Neural cell (in vitro differentiated cells): ENCODE measurements at regions not wholly inside any gene's neighbourhood (a gene's known extent, or its start where the extent isn't known, plus 50 kb on each side); places are given as distances from the start of the nearest gene placed in this dataset.
"Not testable (repeated sequence)": the region's sequence is repeated elsewhere in the genome, so short reads cannot be mapped to it uniquely, and the experiment has no call there.

Experiments used
- H2AFZ ChIP-seq: fragments of 200-600, 300-800 bp; sonication (generic), shearing (Covaris generic); 2 replicates; pipeline ENCODE4 v1.6.0; 2014; ENCODE audit warnings: low read depth, mild to moderate bottlenecking, antibody characterized with exemption, low read length, moderate library complexity
- H3F3A ChIP-seq: fragments of 200-600 bp; shearing (Covaris generic); 2 replicates; pipeline ENCODE4 v1.6.1; 2016; ENCODE audit warnings: mild to moderate bottlenecking, moderate library complexity, mixed read lengths, antibody characterized with exemption, low read length; ENCODE audit not compliant: insufficient read depth, poor library complexity, severe bottlenecking
- H3K27ac ChIP-seq: fragments of 200-600, 300-800 bp; sonication (generic), shearing (Covaris generic); 2 replicates; pipeline ENCODE4 v1.5.1; 2014; ENCODE audit warnings: mild to moderate bottlenecking, low read length, moderate library complexity
- H3K27me3 ChIP-seq: fragments of 300-800, 200-600 bp; sonication (generic), shearing (Covaris generic); 2 replicates; pipeline ENCODE4 v1.6.0; 2014; ENCODE audit warnings: mild to moderate bottlenecking, low read depth, low read length, moderate library complexity; ENCODE audit not compliant: insufficient read depth
- H3K36me3 ChIP-seq: fragments of 300-800, 200-600 bp; sonication (generic), shearing (Covaris generic); 2 replicates; pipeline ENCODE4 v1.5.1; 2014; ENCODE audit warnings: mild to moderate bottlenecking, antibody characterized with exemption, low read length, moderate library complexity; ENCODE audit not compliant: insufficient read depth
- H3K4me2 ChIP-seq: fragments of 300-800, 200-600 bp; sonication (generic), shearing (Covaris generic); 2 replicates; pipeline ENCODE4 v1.6.0; 2014; ENCODE audit warnings: mild to moderate bottlenecking, low read length
- H3K4me3 ChIP-seq: fragments of 300-800, 200-600 bp; sonication (generic), shearing (Covaris generic); 2 replicates; pipeline ENCODE4 v1.5.1; 2014; ENCODE audit warnings: mild to moderate bottlenecking, low read length, moderate library complexity
- H3K79me2 ChIP-seq: fragments of 200-600 bp; shearing (Covaris generic); replicated peaks from 2 replicates; pipeline ENCODE4 v1.6.0; 2014; ENCODE audit warnings: mild to moderate bottlenecking, low read length, moderate library complexity; ENCODE audit not compliant: insufficient read depth
- H3K9ac ChIP-seq: fragments of 300-800, 200-600 bp; sonication (generic), shearing (Covaris generic); 2 replicates; pipeline ENCODE4 v1.6.1; 2016; ENCODE audit warnings: mild to moderate bottlenecking, low read length, mixed read lengths
- H3K9me2 ChIP-seq: fragments of 200-600 bp; shearing (Covaris generic); 2 replicates; pipeline ENCODE4 v1.6.1; 2016; ENCODE audit warnings: mild to moderate bottlenecking, low read length, mixed read lengths; ENCODE audit not compliant: insufficient read depth
- H3K9me3 ChIP-seq: fragments of 200-600, 300-800 bp; sonication (generic), shearing (Covaris generic); 2 replicates; pipeline ENCODE4 v1.6.1; 2016; ENCODE audit warnings: mild to moderate bottlenecking, mixed run types, low read length, moderate library complexity, mixed read lengths
- H4K20me1 ChIP-seq: fragments of 200-600 bp; shearing (Covaris generic); 2 replicates; pipeline ENCODE4 v1.6.1; 2016; ENCODE audit warnings: mild to moderate bottlenecking, mixed run types; ENCODE audit not compliant: insufficient read depth

DNA sequence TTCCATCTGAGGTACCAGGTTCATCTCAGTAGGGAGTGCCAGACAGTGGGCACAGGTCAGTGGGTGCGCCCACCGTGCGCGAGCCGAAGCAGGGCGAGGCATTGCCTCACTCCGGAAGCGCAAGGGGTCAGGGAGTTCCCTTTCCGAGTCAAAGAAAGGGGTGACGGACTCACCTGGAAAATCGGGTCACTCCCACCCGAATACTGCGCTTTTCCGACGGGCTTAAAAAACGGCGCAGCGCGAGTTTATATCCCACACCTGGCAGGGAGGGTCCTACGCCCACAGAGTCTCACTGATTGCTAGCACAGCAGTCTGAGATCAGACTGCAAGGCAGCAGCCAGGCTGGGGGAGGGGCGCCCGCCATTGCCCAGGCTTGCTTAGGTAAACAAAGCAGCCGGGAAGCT is 101.5 kb upstream of the POMZP3 start:
- not testable (repeated sequence) for H3K9me3 ChIP-seq, H3K9me2 ChIP-seq, H3F3A ChIP-seq, H3K9ac ChIP-seq, H2AFZ ChIP-seq, H3K4me3 ChIP-seq, H3K27ac ChIP-seq, H3K36me3 ChIP-seq, H3K27me3 ChIP-seq, H4K20me1 ChIP-seq, H3K4me2 ChIP-seq, H3K79me2 ChIP-seq

DNA sequence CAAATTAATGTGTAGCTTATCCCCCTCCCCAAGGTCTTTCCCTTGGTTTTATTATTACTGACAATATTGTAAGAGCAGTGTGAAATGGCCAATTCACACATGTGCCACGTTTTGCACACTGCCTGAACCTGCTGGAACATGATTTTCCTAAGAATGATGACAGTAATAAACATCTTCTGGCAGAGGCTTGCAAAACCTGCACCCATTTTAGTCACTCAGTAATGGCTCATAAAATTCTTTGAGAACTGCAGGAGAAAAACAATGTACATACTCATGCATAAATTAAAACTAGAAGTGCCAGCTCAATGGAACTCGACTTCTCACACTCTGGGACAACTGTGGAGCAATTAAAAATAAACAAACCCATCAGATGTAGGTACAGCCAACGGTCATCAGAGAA is 96.8 kb upstream of the POMZP3 start:
- not testable (repeated sequence) for H3K9me2 ChIP-seq, H3K27ac ChIP-seq, H3F3A ChIP-seq, H3K27me3 ChIP-seq, H3K79me2 ChIP-seq, H3K9ac ChIP-seq, H3K4me2 ChIP-seq, H3K36me3 ChIP-seq, H2AFZ ChIP-seq, H3K9me3 ChIP-seq, H4K20me1 ChIP-seq, H3K4me3 ChIP-seq

DNA sequence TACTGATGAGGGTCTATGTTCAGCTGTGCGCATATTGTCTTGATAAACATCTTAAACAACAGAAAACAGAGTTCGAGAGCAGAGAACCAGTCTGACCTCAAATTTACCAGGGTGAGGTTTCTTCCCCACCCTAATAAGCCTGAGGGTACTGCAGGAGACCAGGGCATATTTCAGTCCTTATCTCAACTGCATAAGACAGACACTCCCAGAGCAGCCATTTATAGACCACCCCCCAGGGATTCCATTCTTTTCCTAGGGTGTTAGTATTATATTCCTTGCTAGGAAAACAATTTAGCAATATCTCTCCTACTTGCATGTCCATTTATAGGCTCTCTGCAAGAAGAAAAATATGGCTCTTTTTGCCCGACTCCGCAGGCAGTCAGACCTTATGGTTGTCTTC is 89.5 kb upstream of the POMZP3 start:
- H4K20me1 ChIP-seq, H3K27me3 ChIP-seq, H2AFZ ChIP-seq, H3F3A ChIP-seq, H3K4me2 ChIP-seq, H3K9me3 ChIP-seq, H3K4me3 ChIP-seq, H3K27ac ChIP-seq, H3K9me2 ChIP-seq, H3K79me2 ChIP-seq, H3K9ac ChIP-seq, H3K36me3 ChIP-seq: not testable (repeated sequence)

DNA sequence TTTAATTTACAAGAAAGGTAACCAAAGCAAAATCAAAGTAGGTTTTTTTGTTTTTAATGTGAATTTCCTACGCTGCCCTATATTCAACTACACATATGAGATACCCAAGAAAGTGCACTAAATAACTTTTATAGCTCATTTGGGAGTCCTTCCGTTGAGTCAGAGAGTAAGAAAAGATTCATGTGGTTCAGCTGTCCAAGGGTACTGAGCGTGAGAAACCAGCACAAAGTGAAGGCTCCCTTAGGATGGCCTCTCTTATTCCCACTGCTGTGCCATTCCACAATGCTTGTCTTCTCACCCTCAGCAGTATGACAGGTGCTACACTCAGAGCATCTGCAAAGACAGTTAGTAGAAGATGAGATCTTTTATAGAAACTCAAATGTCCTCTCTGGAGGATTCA is 85.8 kb upstream of the POMZP3 start:
- not testable (repeated sequence) for H3K27me3 ChIP-seq, H3K4me2 ChIP-seq, H2AFZ ChIP-seq, H3K9me2 ChIP-seq, H3K36me3 ChIP-seq, H3K9me3 ChIP-seq, H3K4me3 ChIP-seq, H3K27ac ChIP-seq, H4K20me1 ChIP-seq, H3F3A ChIP-seq, H3K9ac ChIP-seq, H3K79me2 ChIP-seq

DNA sequence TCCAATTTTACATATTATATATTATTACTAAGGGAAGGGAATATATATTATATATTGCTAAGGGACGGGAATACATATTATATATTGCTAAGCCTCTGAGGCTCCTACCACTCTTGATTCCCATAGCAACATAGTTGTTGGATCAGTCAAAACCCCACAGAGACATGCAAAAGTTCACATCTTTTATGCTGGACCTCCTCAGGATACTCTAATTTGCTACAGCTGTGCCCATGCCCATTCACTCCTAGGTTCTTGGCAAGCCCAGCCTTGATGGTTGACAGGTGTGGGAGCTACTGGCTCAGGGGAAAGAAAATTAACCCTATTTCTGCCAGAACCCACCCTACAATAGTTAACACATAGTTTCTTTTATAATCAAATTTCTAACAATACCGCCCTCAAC is 84.6 kb upstream of the POMZP3 start:
- not testable (repeated sequence) for H3F3A ChIP-seq, H3K9me3 ChIP-seq, H3K27ac ChIP-seq, H3K9ac ChIP-seq, H3K4me2 ChIP-seq, H3K27me3 ChIP-seq, H3K9me2 ChIP-seq, H2AFZ ChIP-seq, H3K4me3 ChIP-seq, H3K79me2 ChIP-seq, H4K20me1 ChIP-seq, H3K36me3 ChIP-seq

DNA sequence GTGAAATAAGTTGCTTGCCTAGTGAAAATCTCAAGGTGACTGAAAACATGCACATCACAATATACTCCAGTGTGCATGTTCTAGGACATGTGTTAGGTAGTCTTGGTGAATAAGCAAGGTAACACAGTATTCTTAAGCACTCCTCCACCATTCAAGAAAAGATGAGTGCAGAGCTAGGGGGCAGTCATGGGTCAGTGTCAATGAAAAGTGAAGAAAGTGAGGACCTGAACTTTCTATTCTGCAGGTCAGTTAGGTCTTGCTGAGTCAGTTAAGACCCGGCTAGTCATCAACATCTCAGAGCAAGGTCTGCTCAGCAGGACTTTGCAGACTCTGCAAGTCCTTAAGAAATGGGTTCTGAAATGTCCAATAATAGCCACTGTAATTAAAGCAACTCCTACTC is 82.6 kb upstream of the POMZP3 start:
- not testable (repeated sequence) for H4K20me1 ChIP-seq, H3F3A ChIP-seq

GRCh38 chr7:76708446-76708845 is 81.4 kb upstream of the POMZP3 start:
- H3K4me3 ChIP-seq, H4K20me1 ChIP-seq, H3F3A ChIP-seq, H3K27me3 ChIP-seq, H3K79me2 ChIP-seq, H3K9me2 ChIP-seq, H2AFZ ChIP-seq, H3K9ac ChIP-seq, H3K9me3 ChIP-seq, H3K4me2 ChIP-seq, H3K27ac ChIP-seq, H3K36me3 ChIP-seq: not testable (repeated sequence)

More for the DNA sequence above, 82.6 kb upstream of the POMZP3 start:
- H3K9me3 ChIP-seq, H3K4me3 ChIP-seq, H2AFZ ChIP-seq, H3K36me3 ChIP-seq, H3K27ac ChIP-seq, H3K9me2 ChIP-seq, H3K79me2 ChIP-seq, H3K9ac ChIP-seq, H3K27me3 ChIP-seq, H3K4me2 ChIP-seq: not testable (repeated sequence)

GRCh38 chr7:76703815-76704214 is 76.7 kb upstream of the POMZP3 start:
- H3K4me2 ChIP-seq, H3F3A ChIP-seq, H3K4me3 ChIP-seq, H3K9ac ChIP-seq, H3K9me3 ChIP-seq, H3K9me2 ChIP-seq, H3K27me3 ChIP-seq, H4K20me1 ChIP-seq, H3K27ac ChIP-seq, H2AFZ ChIP-seq, H3K36me3 ChIP-seq, H3K79me2 ChIP-seq: not testable (repeated sequence)
